ENCODE measurements at regions not wholly inside any gene's neighbourhood (a gene's known extent, or its start where the extent isn't known, plus 50 kb on each side); places are given as distances from the start of the nearest gene placed in this dataset.
"Not testable (repeated sequence)": the region's sequence is repeated elsewhere in the genome, so short reads cannot be mapped to it uniquely, and the experiment has no call there.

- in situ Hi-C loops (cut with MboI; ENCODE audit: low sequenced_read_pairs, unreplicated experiment): no loop called here
- DNase-seq (ENCODE audit: low spot score): no peak
- TF ChIP-seq, protein P1, sequence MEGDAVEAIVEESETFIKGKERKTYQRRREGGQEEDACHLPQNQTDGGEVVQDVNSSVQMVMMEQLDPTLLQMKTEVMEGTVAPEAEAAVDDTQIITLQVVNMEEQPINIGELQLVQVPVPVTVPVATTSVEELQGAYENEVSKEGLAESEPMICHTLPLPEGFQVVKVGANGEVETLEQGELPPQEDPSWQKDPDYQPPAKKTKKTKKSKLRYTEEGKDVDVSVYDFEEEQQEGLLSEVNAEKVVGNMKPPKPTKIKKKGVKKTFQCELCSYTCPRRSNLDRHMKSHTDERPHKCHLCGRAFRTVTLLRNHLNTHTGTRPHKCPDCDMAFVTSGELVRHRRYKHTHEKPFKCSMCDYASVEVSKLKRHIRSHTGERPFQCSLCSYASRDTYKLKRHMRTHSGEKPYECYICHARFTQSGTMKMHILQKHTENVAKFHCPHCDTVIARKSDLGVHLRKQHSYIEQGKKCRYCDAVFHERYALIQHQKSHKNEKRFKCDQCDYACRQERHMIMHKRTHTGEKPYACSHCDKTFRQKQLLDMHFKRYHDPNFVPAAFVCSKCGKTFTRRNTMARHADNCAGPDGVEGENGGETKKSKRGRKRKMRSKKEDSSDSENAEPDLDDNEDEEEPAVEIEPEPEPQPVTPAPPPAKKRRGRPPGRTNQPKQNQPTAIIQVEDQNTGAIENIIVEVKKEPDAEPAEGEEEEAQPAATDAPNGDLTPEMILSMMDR (IDR thresholded peaks at IDR 0.05; ENCODE audit: borderline replicate concordance, control extremely low read depth, extremely low read depth, insufficient read depth, missing control alignments): no peak
Measured at GRCh38 chr6:91079969-91080368, 493.1 kb upstream of the MAP3K7 start.

DNA sequence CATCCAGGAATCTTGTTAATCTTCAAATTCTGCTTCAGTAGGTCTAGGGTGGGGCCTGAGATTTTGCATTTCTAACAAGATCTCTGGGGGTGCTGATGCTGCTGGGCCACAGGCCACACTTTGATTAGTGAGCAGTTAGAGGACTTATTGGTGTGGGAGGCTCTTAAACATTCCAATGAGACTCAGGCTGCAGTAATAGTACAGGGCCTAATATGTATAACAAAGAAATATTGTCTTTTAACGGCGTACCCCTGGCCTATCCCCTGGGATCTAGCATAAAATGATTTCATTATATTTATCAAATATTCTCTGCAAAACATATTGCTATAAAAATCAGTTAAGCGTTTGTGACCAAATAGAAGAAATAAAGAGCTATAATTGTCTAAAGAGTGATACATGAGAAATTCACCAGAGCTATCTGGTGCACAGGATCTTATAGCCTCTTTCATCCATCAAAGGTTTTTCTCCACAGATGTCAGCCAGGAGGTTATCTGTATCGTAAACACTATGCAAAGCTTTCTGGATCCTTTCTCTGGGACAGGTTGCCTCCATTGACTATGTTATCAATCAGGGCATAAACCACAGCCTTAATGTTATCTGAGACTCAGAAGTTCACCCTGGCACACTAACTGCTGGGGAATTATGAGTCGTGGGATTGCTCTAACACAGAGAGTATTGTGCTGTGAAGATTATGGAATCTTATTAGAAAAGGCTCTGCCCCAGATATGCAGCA is 488.5 kb upstream of the MAP3K7 start:
- in situ Hi-C loops (cut with MboI; ENCODE audit: low sequenced_read_pairs, unreplicated experiment): no loop called here
- TF ChIP-seq, protein P1 (IDR thresholded peaks at IDR 0.05; ENCODE audit: borderline replicate concordance, control extremely low read depth, extremely low read depth, insufficient read depth, missing control alignments): no peak
- no peak for DNase-seq (ENCODE audit: low spot score)

DNA sequence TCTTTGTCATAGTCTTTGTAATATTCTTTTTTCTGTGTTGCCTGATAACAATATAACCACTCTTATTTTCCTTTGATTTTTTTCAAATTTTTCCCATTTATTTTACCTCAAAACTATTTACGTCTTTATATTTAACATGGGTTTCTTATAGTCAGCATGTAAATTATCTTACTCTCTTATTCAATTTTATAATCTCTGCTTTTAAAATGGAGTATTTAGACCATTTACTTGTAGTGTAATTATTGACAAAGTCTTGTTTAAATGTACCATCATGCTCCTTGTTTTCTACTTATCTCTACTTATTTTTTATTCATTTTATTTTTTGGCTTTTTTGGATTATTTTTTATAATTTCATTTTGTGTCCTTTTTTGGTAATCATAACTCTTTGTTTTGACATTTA is 476.5 kb upstream of the MAP3K7 start:
- TF ChIP-seq, protein P1 (IDR thresholded peaks at IDR 0.05; ENCODE audit: borderline replicate concordance, control extremely low read depth, extremely low read depth, insufficient read depth, missing control alignments): no peak
- DNase-seq (ENCODE audit: low spot score): no peak
- in situ Hi-C loops (cut with MboI; ENCODE audit: low sequenced_read_pairs, unreplicated experiment): no loop called here

DNA sequence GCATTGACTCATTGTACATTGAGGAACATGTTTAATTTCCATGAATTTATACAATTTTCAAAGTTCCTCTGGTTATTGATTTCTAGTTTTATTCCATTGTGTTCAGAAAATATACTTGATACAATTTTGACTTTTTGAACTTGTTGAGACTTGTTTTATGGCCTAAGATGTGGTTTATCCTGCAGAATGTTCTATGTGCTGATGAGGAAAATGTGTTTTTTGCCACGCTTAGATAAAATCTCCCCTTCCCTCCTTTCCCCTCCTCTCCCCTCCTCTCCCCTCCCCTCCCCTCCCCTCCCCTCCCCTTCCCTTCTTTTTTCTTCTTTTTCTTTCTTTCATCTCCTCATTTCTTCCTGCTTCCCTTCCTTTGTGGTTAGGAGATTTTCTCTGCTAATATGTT is 470.8 kb upstream of the MAP3K7 start:
- TF ChIP-seq, protein P1 (IDR thresholded peaks at IDR 0.05; ENCODE audit: borderline replicate concordance, control extremely low read depth, extremely low read depth, insufficient read depth, missing control alignments): no peak
- no peak for DNase-seq (ENCODE audit: low spot score)
- in situ Hi-C loops (cut with MboI; ENCODE audit: low sequenced_read_pairs, unreplicated experiment): no loop called here

DNA sequence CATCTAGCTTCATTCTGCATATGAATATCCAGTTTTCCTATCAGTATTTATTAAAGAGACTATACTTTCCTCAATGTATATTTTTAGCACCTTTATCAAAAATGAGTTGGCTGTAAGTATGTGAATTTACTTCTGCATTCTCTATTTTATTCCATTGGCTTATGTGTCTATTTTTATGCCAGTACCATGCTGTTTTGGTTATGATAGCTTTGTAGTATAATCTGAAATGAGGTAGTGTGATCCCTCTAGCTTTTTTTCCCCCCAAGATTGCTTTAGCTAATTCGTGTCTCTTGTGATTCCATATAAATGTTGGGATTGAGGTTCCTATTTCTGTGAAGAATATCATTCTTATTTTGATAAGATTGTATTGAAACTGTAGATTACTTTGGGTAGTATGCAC is 469.1 kb upstream of the MAP3K7 start:
- in situ Hi-C loops (cut with MboI; ENCODE audit: low sequenced_read_pairs, unreplicated experiment): no loop called here
- TF ChIP-seq, protein P1 (IDR thresholded peaks at IDR 0.05; ENCODE audit: borderline replicate concordance, control extremely low read depth, extremely low read depth, insufficient read depth, missing control alignments): no peak
- DNase-seq (ENCODE audit: low spot score): no peak

- in situ Hi-C loops (cut with MboI; ENCODE audit: low sequenced_read_pairs, unreplicated experiment); DNase-seq (ENCODE audit: low spot score): not testable (repeated sequence)
Measured at GRCh38 chr6:91052473-91053450, 465.9 kb upstream of the MAP3K7 start.

DNA sequence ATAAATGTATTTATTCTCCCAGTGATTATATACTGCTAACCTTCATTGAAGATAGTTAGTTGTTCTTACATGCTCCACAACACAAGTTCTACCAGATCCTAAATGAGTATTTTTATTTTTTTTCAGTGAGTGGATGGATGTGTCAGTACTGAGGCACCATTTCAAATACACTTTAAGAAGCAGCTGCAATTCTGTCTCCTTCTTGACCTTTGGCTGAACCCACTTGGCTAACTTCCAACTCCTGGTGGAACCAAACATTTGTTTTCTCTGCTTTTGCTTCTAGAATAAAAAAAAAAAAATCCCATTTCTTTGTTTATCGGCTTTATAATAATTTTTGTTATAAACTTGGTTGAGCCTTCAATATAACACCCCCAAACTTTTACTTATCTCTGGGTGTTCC is 458.3 kb upstream of the MAP3K7 start:
- TF ChIP-seq, protein P1 (IDR thresholded peaks at IDR 0.05; ENCODE audit: borderline replicate concordance, control extremely low read depth, extremely low read depth, insufficient read depth, missing control alignments): no peak
- in situ Hi-C loops (cut with MboI; ENCODE audit: low sequenced_read_pairs, unreplicated experiment): no loop called here
- DNase-seq (ENCODE audit: low spot score): no peak

Data from GM13976 (cell line).